ENCODE measurements at regions not wholly inside any gene's neighbourhood (a gene's known extent, or its start where the extent isn't known, plus 50 kb on each side); places are given as distances from the start of the nearest gene placed in this dataset.

GRCh38 chr2:195407783-195408182 lies 249.2 kb upstream of the SLC39A10 start:
- no peak for TF ChIP-seq CTCF (IDR thresholded peaks at IDR 0.05; ENCODE audit: low read depth, low read length)
- TF ChIP-seq EZH2phosphoT487 (IDR thresholded peaks at IDR 0.05; ENCODE audit: low read depth), result no peak
